Stimulated activated naive B cell treated with anti-CD40 and anti-IgM and Interleukin-4, amounts not matched to agents 10 μg/mL and 1 μg/mL and 100 μg/mL, for 72 hours (primary cell): ENCODE measurements at regions not wholly inside any gene's neighbourhood (a gene's known extent, or its start where the extent isn't known, plus 50 kb on each side); places are given as distances from the start of the nearest gene placed in this dataset.

ENCODE experiments used
- ATAC-seq, 2 donors: fragments of 150-1000 bp; cut with Tn5 transposase; replicated peaks; 2 replicates each; pipeline ENCODE4 v1.10.0; 2021; ENCODE audit warnings: moderate library complexity in 1 of 2
- DNase-seq: peaks from one replicate; pipeline ENCODE4 v3.0.0; 2021
- H3K27ac Mint-ChIP-seq: one replicate; pipeline ENCODE4 v1.8.0; 2022; ENCODE audit warnings: mild to moderate bottlenecking, mixed read lengths
- H3K27me3 Mint-ChIP-seq, 2 donors: one replicate each; pipeline ENCODE4 v1.8.0; 2022; ENCODE audit warnings: mixed read lengths in 2 of 2
- H3K36me3 Mint-ChIP-seq, 2 donors: one replicate each; pipeline ENCODE4 v1.8.0; 2022; ENCODE audit warnings: mixed read lengths in 2 of 2, mild to moderate bottlenecking in 1 of 2
- H3K4me1 Mint-ChIP-seq, 2 donors: one replicate each; pipeline ENCODE4 v1.8.0; 2022; ENCODE audit warnings: mixed read lengths in 2 of 2, mild to moderate bottlenecking in 1 of 2
- H3K4me3 Mint-ChIP-seq, 2 donors: one replicate each; pipeline ENCODE4 v1.8.0; 2022; ENCODE audit warnings: mild to moderate bottlenecking in 2 of 2, mixed read lengths in 2 of 2, moderate library complexity in 1 of 2
- H3K9me3 Mint-ChIP-seq, 2 donors: one replicate each; pipeline ENCODE4 v1.8.0; 2022; ENCODE audit warnings: mixed read lengths in 2 of 2, mild to moderate bottlenecking in 1 of 2

GRCh38 chr4:136796953-136797352 is 735.3 kb downstream of the PCDH18 start:
- Mint-ChIP-seq H3K9me3 (no peaks in the 10 kb centered on the region), H3K27me3 (no peaks in the 10 kb centered on the region), H3K36me3 (no peaks in the 10 kb centered on the region), H3K4me1 (no peaks in the 10 kb centered on the region), H3K27ac (no peak overlapping the region), H3K4me3 (no peak overlapping the region)
- DNase-seq (no peak), ATAC-seq (no peak)

GRCh38 chr4:136793848-136794247 is 738.4 kb downstream of the PCDH18 start:
- no peak overlapping the region for H3K4me3 Mint-ChIP-seq
- no peaks in the 10 kb centered on the region for H3K9me3 Mint-ChIP-seq
- no peaks in the 10 kb centered on the region for H3K27me3 Mint-ChIP-seq
- DNase-seq (no peak), ATAC-seq (no peak)
- H3K4me1 Mint-ChIP-seq = no peaks in the 10 kb centered on the region
- H3K27ac Mint-ChIP-seq = no peak overlapping the region
- H3K36me3 Mint-ChIP-seq = no peaks in the 10 kb centered on the region

- Mint-ChIP-seq H3K36me3 (no peaks in the 10 kb centered on the region), H3K27ac (no peak overlapping the region), H3K4me1 (no peaks in the 10 kb centered on the region), H3K27me3 (no peaks in the 10 kb centered on the region), H3K4me3 (no peak overlapping the region), H3K9me3 (no peaks in the 10 kb centered on the region)
- no peak for ATAC-seq
- no peak for DNase-seq
Measured at GRCh38 chr4:136784326-136784725, 748.0 kb downstream of the PCDH18 start.

- Mint-ChIP-seq H3K27me3 (no peaks in the 10 kb centered on the region), H3K4me1 (no peaks in the 10 kb centered on the region), H3K4me3 (no peak overlapping the region), H3K9me3 (peaks cover 0 to 1% of the 10 kb centered on the region in 2 donors), H3K36me3 (no peaks in the 10 kb centered on the region), H3K27ac (no peak overlapping the region)
- DNase-seq (no peak), ATAC-seq (no peak)
Measured at GRCh38 chr4:136769717-136770116, 762.6 kb downstream of the PCDH18 start.

GRCh38 chr4:136768925-136769275 is 763.4 kb downstream of the PCDH18 start:
- DNase-seq (no peak), ATAC-seq (no peak)
- no peak overlapping the region for H3K4me3 Mint-ChIP-seq
- H3K27ac Mint-ChIP-seq = no peak overlapping the region
- peaks cover 0 to 1% of the 10 kb centered on the region in 2 donors for H3K9me3 Mint-ChIP-seq
- H3K27me3 Mint-ChIP-seq = no peaks in the 10 kb centered on the region
- no peaks in the 10 kb centered on the region for H3K36me3 Mint-ChIP-seq
- no peaks in the 10 kb centered on the region for H3K4me1 Mint-ChIP-seq

- Mint-ChIP-seq H3K36me3 (no peaks in the 10 kb centered on the region), H3K27ac (no peak overlapping the region), H3K27me3 (no peaks in the 10 kb centered on the region), H3K4me3 (no peak overlapping the region), H3K4me1 (no peaks in the 10 kb centered on the region), H3K9me3 (peaks cover 0 to 1% of the 10 kb centered on the region in 2 donors)
- ATAC-seq = no peak
- DNase-seq = no peak
Measured at GRCh38 chr4:136768213-136768924, 763.9 kb downstream of the PCDH18 start.

GRCh38 chr4:136763919-136764318 is 768.4 kb downstream of the PCDH18 start:
- Mint-ChIP-seq H3K9me3 (peaks cover 0 to 1% of the 10 kb centered on the region in 2 donors), H3K27me3 (no peaks in the 10 kb centered on the region), H3K36me3 (no peaks in the 10 kb centered on the region), H3K4me3 (no peak overlapping the region), H3K4me1 (no peaks in the 10 kb centered on the region), H3K27ac (no peak overlapping the region)
- DNase-seq (no peak), ATAC-seq (no peak)

GRCh38 chr4:136755531-136755916 is 776.8 kb downstream of the PCDH18 start:
- DNase-seq (no peak), ATAC-seq (no peak)
- no peak overlapping the region for H3K27ac Mint-ChIP-seq
- no peaks in the 10 kb centered on the region for H3K9me3 Mint-ChIP-seq
- H3K36me3 Mint-ChIP-seq = no peaks in the 10 kb centered on the region
- H3K27me3 Mint-ChIP-seq = no peaks in the 10 kb centered on the region
- no peaks in the 10 kb centered on the region for H3K4me1 Mint-ChIP-seq
- no peak overlapping the region for H3K4me3 Mint-ChIP-seq

GRCh38 chr4:136754810-136755530 is 777.3 kb downstream of the PCDH18 start:
- ATAC-seq = no peak
- Mint-ChIP-seq H3K27ac (no peak overlapping the region), H3K36me3 (no peaks in the 10 kb centered on the region), H3K27me3 (no peaks in the 10 kb centered on the region), H3K9me3 (no peaks in the 10 kb centered on the region), H3K4me1 (no peaks in the 10 kb centered on the region), H3K4me3 (no peak overlapping the region)
- no peak for DNase-seq

GRCh38 chr4:136751556-136751955 is 780.7 kb downstream of the PCDH18 start:
- Mint-ChIP-seq H3K9me3 (no peaks in the 10 kb centered on the region), H3K27me3 (no peaks in the 10 kb centered on the region), H3K4me1 (no peaks in the 10 kb centered on the region), H3K27ac (no peak overlapping the region), H3K4me3 (no peak overlapping the region), H3K36me3 (no peaks in the 10 kb centered on the region)
- ATAC-seq (no peak), DNase-seq (no peak)

GRCh38 chr4:136750897-136751296 is 781.4 kb downstream of the PCDH18 start:
- H3K4me1 Mint-ChIP-seq = no peaks in the 10 kb centered on the region
- DNase-seq = no peak
- no peaks in the 10 kb centered on the region for H3K27me3 Mint-ChIP-seq
- no peak overlapping the region for H3K4me3 Mint-ChIP-seq
- no peak overlapping the region for H3K27ac Mint-ChIP-seq
- no peaks in the 10 kb centered on the region for H3K36me3 Mint-ChIP-seq
- no peak for ATAC-seq
- H3K9me3 Mint-ChIP-seq = no peaks in the 10 kb centered on the region

GRCh38 chr4:136749989-136750388 is 782.3 kb downstream of the PCDH18 start:
- DNase-seq (no peak), ATAC-seq (no peak)
- H3K36me3 Mint-ChIP-seq = no peaks in the 10 kb centered on the region
- no peak overlapping the region for H3K27ac Mint-ChIP-seq
- H3K27me3 Mint-ChIP-seq = no peaks in the 10 kb centered on the region
- no peak overlapping the region for H3K4me3 Mint-ChIP-seq
- H3K9me3 Mint-ChIP-seq = no peaks in the 10 kb centered on the region
- H3K4me1 Mint-ChIP-seq = no peaks in the 10 kb centered on the region

- H3K36me3 Mint-ChIP-seq = no peaks in the 10 kb centered on the region
- DNase-seq (no peak), ATAC-seq (no peak)
- H3K27ac Mint-ChIP-seq = no peak overlapping the region
- H3K9me3 Mint-ChIP-seq = no peaks in the 10 kb centered on the region
- H3K4me3 Mint-ChIP-seq = no peak overlapping the region
- H3K4me1 Mint-ChIP-seq = no peaks in the 10 kb centered on the region
- no peaks in the 10 kb centered on the region for H3K27me3 Mint-ChIP-seq
Measured at GRCh38 chr4:136748773-136749172, 783.5 kb downstream of the PCDH18 start.

- ATAC-seq (no peak), DNase-seq (no peak)
- Mint-ChIP-seq H3K27ac (no peak overlapping the region), H3K4me1 (no peaks in the 10 kb centered on the region), H3K9me3 (peaks cover 0 to 2% of the 10 kb centered on the region in 2 donors), H3K4me3 (no peak overlapping the region), H3K36me3 (no peaks in the 10 kb centered on the region), H3K27me3 (no peaks in the 10 kb centered on the region)
Measured at GRCh38 chr4:136748165-136748564, 784.1 kb downstream of the PCDH18 start.

- H3K27ac Mint-ChIP-seq = no peak overlapping the region
- no peaks in the 10 kb centered on the region for H3K4me1 Mint-ChIP-seq
- H3K4me3 Mint-ChIP-seq = no peak overlapping the region
- H3K27me3 Mint-ChIP-seq = no peaks in the 10 kb centered on the region
- DNase-seq (no peak), ATAC-seq (no peak)
- H3K9me3 Mint-ChIP-seq = peaks cover 2 to 4% of the 10 kb centered on the region in 2 donors
- H3K36me3 Mint-ChIP-seq = no peaks in the 10 kb centered on the region
Measured at GRCh38 chr4:136743238-136743637, 789.1 kb downstream of the PCDH18 start.
